Activated CD8-positive, alpha-beta memory T cell treated with anti-CD3 and anti-CD28 coated beads, Interleukin-2, amount 50 U/mL, for 24 hours (primary cell): ENCODE measurements at regions not wholly inside any gene's neighbourhood (a gene's known extent, or its start where the extent isn't known, plus 50 kb on each side); places are given as distances from the start of the nearest gene placed in this dataset.
A peak's percentile ranks its signal among the peaks of the same experiment; 100 is the strongest.

ENCODE experiments used
- DNase-seq: peaks from one replicate; pipeline ENCODE4 v3.0.0-alpha.2; 2020; ENCODE audit errors: extremely low read depth

- no peak for DNase-seq
These were observed 54.2 kb downstream of the S1PR1 start for GRCh38 chr1:101290922-101291561.

DNA sequence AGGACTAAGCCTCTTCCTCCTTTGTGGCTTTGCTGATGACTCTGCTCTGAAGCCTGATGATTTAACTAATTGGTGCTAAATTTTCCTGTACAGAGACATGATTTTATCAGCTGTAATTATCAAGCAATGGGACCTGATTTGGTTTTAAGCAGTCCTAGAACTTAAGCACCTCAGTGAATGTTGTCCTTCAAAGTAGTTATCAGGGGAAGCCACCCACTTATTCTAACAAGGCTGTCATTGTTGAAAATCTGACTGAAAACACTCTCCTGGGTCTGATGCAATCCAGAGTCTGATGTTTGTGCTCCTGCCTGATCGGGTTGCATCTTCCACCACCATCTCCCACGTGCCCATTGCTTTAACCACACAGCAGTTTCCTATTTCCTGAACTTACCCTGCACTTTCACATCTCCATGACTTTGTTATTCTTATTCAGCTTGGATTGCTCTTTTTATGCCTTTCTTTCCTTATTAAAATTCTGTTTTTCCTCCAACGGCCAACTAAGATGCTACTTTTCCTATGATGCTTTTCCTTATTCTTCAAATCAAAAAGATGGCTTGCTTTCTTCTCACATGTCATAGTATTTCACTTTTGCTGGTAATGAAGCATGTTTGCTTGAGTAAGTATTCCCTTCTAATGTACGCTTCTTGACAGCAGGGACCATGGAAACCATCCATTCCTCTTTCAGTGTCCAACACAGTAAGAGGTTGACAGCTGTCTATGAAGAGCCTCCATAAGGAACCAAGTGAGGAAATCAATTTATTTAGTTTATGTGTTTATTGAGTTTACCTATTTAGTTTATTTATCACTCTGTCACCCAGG is 55.0 kb downstream of the S1PR1 start:
- DNase-seq = peak; percentile 10

DNA sequence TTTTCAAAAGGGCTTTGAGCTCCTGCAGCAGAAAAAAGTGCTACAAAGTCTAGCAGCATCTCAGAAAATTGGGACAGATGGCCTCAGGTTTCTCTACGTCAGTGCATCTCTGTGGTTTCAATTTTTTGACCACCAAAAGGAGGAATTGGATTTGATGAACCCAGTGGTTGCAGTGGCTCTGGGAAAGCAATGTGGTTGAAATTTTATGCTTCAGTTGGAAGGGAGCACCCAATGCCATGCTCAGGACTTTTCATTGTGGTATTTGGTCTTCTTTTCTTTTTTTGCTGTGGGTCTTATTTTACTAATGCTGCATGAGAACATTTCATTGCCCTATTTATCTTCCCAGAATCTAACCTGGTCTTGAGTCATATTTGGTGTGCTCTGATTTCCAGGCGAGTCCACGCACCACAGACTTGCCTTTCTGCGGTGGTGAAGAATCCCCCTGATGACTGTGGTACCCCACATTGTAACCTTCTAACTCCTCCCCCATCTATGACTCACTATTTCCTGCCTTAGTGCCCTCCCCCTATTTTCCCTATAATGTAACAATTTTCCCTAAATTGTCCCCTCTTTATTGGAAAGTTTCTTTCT is 56.7 kb downstream of the S1PR1 start:
- peak; percentile 43 for DNase-seq

DNA sequence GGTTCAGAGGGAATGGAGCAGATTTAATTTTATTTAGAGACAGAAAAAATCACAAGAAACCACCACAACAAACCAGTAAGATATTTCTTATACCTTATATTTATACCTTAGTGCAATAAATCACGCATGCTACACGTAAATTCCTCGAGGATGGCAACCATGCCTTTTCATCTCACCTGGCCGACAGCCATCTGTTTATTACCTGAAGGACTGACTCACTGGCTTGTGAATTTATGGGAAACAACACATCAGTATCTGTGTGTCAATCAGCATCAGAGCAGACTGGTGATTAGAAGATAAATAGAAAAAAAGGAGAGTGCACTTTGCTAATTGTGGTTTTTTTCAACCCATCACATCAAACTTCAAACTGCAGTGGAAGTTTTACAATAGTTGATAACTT is 58.4 kb downstream of the S1PR1 start:
- DNase-seq = no peak

- DNase-seq = no peak
These were observed 61.8 kb downstream of the S1PR1 start for GRCh38 chr1:101298663-101299062.

DNA sequence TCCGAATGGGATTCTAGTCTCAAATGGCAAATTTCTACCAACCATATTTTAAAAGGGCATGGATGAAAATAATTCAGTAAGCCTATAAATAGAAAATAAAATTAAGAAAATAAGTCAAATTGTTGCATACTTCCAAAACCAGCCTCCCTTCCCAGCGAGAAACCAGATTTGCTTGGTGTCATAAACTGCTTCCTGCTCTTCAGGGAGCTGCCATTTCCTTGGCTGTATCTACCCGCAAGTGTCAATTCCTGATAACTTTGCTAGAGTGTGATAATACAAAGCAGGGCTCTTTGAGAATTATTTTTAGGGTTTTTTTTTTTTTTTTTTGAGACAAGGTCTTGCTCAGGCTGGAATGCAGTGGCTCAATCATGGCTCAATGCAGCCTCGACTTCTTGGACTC is 62.3 kb downstream of the S1PR1 start:
- no peak for DNase-seq

- DNase-seq = no peak
These were observed 62.9 kb downstream of the S1PR1 start for GRCh38 chr1:101299710-101300109.

GRCh38 chr1:101300916-101301315 is 64.1 kb downstream of the S1PR1 start:
- DNase-seq = no peak

DNA sequence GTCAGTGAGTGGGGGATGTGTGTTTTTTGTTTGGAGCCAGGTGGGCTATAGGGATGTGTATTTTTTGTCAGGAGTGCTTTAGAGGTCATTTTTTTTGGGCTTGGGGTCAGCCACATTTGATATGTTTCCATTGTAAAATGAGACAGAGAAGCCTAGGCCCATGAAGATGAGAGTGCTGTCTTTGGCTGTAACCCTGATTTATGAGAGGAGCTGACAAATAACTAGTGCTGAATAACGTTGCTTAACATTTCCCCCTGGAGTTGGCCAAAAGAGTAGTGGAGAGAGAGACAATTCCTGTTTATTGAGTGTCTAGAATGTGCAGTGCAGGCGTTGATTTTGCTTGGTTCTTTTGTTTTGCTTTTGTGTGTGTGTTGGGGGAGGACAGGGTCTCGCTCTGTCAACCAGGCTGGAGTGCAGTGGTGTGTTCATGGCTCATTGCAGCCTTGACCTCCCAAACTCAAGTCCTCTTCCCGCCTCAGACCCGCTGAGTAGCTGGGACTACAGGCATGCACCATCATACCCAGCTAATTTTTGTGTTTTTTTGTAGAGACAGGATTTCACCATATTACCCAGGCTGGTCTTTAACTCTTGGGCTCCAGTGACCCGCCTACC is 64.7 kb downstream of the S1PR1 start:
- DNase-seq = no peak

- no peak for DNase-seq
These were observed 66.2 kb downstream of the S1PR1 start for GRCh38 chr1:101302831-101303511.

GRCh38 chr1:101307985-101308689 is 71.3 kb downstream of the S1PR1 start:
- no peak for DNase-seq

DNA sequence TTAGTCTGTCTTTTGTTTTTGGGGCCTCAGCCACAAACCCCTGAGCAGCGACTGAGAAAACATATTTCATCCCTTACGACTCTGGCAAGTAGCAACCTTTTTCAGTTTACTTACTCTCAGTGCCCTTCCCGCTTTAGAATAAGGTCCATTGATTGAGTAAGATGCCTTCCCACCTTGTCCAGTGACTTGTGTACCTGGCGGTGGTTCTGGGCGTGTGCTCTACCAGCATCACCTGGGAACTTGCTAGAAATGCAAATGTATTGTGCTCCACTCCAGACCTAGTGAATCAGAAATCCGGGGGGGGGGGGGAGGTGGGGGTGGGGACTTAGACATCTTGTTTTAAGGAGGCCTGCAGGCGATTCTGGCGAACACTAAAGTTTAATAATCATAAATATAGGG is 72.1 kb downstream of the S1PR1 start:
- DNase-seq = no peak

DNA sequence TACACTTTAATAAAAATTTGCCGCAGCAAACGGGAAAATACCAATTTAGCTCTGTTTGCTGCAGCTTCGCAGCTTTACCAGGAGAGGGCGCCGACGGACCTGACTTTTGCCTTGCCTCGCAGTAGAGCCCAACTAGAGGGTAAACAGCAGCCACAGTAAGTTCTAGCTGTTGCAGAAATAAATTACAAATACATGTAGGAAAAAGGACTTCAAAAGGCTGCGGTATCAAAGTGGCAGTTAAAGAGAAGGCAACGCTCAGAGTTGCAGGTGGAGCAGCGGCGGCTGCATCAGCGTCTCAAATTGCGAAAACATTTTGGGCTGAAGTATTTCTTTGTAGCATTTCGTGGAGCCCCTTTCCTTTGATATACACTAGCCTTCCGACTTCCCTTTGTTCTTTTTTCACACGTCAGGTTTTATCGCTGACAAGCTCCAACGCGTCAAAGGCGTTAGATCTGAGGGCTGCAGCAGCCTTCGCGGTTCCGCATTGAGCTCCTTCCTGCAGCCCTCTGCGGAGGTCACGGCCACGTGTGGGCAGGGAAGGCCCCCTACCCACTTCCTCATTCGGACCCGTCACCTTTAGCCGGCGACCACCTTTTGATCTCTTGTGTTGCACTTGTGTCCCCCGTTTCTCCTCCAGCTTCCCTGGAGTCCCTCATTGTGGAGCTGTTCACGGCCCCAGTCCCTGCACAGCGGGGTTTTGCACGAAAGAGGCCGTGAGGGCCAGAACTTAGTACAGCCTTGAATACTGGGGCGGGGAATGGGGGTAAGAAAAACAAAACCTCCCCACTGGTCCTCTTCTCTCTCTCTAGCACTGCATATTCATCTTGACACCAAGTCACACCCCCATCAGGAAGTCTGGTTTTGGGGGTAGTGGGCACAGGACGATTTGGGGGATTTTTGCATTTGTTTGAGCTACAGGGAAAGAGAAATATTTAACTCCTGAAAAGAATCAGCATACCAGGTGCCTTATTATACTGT is 72.8 kb downstream of the S1PR1 start:
- DNase-seq = peak; percentile 19

DNA sequence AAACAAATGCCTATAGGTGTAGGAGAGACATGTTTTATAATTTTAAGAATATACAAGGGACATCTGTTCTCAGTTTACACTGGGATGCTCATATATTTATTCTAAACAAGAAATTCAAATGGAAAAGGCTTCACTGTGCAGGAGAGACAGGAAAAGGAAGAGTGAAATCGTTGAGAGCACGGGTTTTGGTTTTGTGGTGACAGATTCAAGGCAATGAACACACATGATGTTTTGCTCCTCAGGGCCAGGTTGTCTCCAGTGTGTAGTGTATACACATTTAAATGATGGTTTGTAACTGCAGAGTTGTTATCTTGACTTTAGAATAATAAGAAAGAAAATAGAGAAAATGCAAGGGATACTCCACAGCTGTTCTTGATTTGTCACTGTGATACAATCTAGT is 73.7 kb downstream of the S1PR1 start:
- no peak for DNase-seq

DNA sequence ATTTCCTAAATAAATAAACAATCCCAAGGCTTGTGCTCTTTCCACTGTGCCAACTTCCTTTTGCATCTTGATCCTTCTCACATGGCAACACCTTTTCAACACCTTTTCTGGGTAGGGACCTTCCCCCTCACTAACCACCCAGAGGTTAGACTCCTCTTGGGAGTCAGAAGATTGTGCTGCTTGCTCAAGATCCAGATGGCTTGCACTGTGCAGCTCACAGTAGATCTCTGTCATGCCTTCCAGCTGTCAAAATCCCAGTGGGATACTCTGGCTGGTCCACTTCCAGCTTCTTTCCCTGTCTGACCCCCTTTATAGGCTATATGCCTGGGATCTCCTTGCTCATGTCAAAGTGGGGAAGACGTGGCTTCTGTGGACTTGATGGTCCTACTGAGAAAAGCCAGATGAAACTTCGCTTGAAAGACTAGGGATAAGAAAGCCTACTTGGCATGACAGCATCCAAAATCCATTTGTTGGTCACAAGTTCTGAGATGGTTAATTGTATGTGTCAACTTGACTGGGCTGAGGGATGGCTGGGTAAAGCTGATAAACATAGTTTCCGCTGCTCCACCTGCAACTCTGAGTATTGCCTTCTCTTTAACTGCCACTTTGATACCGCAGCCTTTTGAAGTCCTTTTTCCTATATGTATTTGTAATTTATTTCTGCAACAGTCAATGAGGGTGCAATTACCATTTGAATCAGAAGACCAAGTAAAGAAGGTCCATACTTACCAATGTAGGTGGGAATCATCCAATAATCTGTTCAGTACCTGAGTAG is 74.5 kb downstream of the S1PR1 start:
- DNase-seq = no peak

DNA sequence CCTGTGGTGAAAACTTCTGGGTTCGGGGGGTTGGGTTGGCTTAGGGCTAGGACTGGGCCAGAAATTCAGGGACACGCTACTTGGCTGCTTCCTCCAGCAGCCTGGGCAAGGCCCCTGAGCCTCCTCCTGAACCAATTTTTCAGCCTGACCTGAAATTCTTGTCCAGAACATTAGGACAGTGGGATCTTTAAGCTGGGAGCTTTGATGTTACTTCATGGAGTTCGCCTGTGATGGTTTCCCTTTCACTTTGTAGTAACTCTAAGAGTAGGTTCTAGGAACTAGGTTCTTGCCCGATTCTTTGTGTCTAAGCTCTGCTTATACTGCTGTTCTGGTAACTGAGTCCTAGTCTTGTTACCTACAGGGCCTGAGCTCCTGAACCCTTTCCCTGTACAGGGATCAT is 75.3 kb downstream of the S1PR1 start:
- no peak for DNase-seq

GRCh38 chr1:101313356-101313755 is 76.5 kb downstream of the S1PR1 start:
- no peak for DNase-seq

GRCh38 chr1:101314244-101314643 is 77.4 kb downstream of the S1PR1 start:
- DNase-seq = no peak

DNA sequence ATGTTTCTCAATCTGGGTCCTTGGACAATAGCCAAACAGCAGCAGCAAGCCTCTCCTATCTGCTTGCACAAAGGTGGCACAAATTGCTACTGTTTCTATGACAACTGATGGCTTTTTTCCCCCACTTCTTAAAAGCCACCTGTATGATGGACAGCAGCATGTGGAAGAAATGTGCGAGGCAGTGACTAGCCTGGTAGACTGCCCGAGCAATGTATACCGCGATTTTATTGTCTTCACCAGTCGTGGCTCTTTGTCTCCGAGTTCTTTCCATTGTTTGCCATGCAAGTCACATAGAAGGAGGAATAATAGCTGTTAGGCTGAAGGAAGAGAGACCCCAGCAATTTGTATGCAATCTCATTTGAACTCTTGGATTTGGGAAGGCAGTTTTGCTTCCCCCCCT is 79.4 kb downstream of the S1PR1 start:
- no peak for DNase-seq
